IMR-90 (cell line): ENCODE measurements at regions not wholly inside any gene's neighbourhood (a gene's known extent, or its start where the extent isn't known, plus 50 kb on each side); places are given as distances from the start of the nearest gene placed in this dataset.

Source experiments
- ATAC-seq: fragments of 200-7000 bp; cut with Tn5 transposase; 2 replicates; pipeline ENCODE4 v1.9.1; 2020; ENCODE audit warnings: low read depth, mild to moderate bottlenecking, moderate library complexity
- BruUV-seq: library from RNA; stranded (reverse); fragments of 400-500 nt; replicated peaks from 2 replicates; lab custom pipeline; 2021; lab: Mats Ljungman, UMichigan
- CTCF ChIA-PET: fragments of 300-600 bp; formaldehyde crosslinking; extraction: SDS; loops from one replicate; lab custom pipeline; 2021; ENCODE audit warnings: antibody characterized with exemption; lab: Yijun Ruan, JAX
- POLR2A ChIA-PET: fragments of 300-600 bp; sonication (Branson Sonifier 250); formaldehyde crosslinking; loops from one replicate; lab custom pipeline; 2022; ENCODE audit warnings: antibody characterized with exemption; ENCODE audit not compliant: unreplicated experiment; lab: Charles Lee
- DNase-seq: peaks from one replicate; pipeline ENCODE4 v3.0.0; 2013
- H2AFZ ChIP-seq: replicated peaks from 2 replicates; pipeline ENCODE3; 2013; ENCODE audit warnings: low read length, mild to moderate bottlenecking; ENCODE audit not compliant: poor library complexity
- H2AK5ac ChIP-seq: 2 replicates; pipeline ENCODE4 v1.6.1; 2013; ENCODE audit warnings: low read depth, low read length, inconsistent platforms
- H2AK9ac ChIP-seq: replicated peaks from 2 replicates; pipeline ENCODE3; 2013; ENCODE audit warnings: mild to moderate bottlenecking, low read depth, low read length, moderate library complexity; ENCODE audit not compliant: poor library complexity
- H2BK120ac ChIP-seq: 2 replicates; pipeline ENCODE4 v1.6.1; 2013; ENCODE audit warnings: low read depth, low read length, inconsistent platforms
- H2BK15ac ChIP-seq: 3 replicates; pipeline ENCODE4 v1.6.1; 2013; ENCODE audit warnings: low read depth, low read length, inconsistent platforms
- H2BK20ac ChIP-seq: 2 replicates; pipeline ENCODE4 v1.6.1; 2013; ENCODE audit warnings: low read depth, mild to moderate bottlenecking, inconsistent platforms, low read length, moderate library complexity
- H2BK5ac ChIP-seq: 2 replicates; pipeline ENCODE4 v1.6.1; 2013; ENCODE audit warnings: mild to moderate bottlenecking, low read depth, low read length, inconsistent platforms; ENCODE audit not compliant: poor library complexity, severe bottlenecking
- H3K14ac ChIP-seq: replicated peaks from 2 replicates; pipeline ENCODE4 v1.6.1; 2013; ENCODE audit warnings: low read depth, low read length, inconsistent platforms
- H3K18ac ChIP-seq: 2 replicates; pipeline ENCODE4 v1.6.1; 2013; ENCODE audit warnings: low read depth, low read length, control low read depth
- H3K23ac ChIP-seq: 2 replicates; pipeline ENCODE4 v1.6.1; 2013; ENCODE audit warnings: low read depth, low read length, inconsistent platforms
- H3K27ac ChIP-seq: 2 replicates; pipeline ENCODE4 v1.5.1; 2013; ENCODE audit warnings: mild to moderate bottlenecking, control low read depth, low read length; ENCODE audit not compliant: insufficient read depth
- H3K27me3 ChIP-seq: 2 replicates; pipeline ENCODE4 v1.6.1; 2013; ENCODE audit warnings: low read length; ENCODE audit not compliant: control insufficient read depth, insufficient read depth
- H3K36me3 ChIP-seq: 2 replicates; pipeline ENCODE4 v1.6.1; 2013; ENCODE audit warnings: low read length, mixed read lengths; ENCODE audit not compliant: control insufficient read depth, insufficient read depth
- H3K4ac ChIP-seq: 2 replicates; pipeline ENCODE4 v1.6.1; 2013; ENCODE audit warnings: low read depth, low read length, inconsistent platforms
- H3K4me1 ChIP-seq: 2 replicates; pipeline ENCODE4 v1.6.1; 2013; ENCODE audit warnings: low read length, mixed read lengths; ENCODE audit not compliant: control insufficient read depth, insufficient read depth
- H3K4me2 ChIP-seq: 2 replicates; pipeline ENCODE4 v1.6.1; 2013; ENCODE audit warnings: low read depth, mild to moderate bottlenecking, control low read depth, low read length, moderate library complexity
- H3K4me3 ChIP-seq: 2 replicates; pipeline ENCODE4 v1.5.1; 2013; ENCODE audit warnings: low read depth, mild to moderate bottlenecking, control low read depth, low read length, moderate library complexity; ENCODE audit not compliant: insufficient read depth
- H3K56ac ChIP-seq: 2 replicates; pipeline ENCODE4 v1.6.1; 2013; ENCODE audit warnings: low read length, inconsistent platforms; ENCODE audit not compliant: insufficient read depth; ENCODE audit errors: extremely low read depth
- H3K79me1 ChIP-seq, 2 experiments: 2 replicates each; pipeline ENCODE4 v1.6.1; 2013; ENCODE audit warnings: low read length in 2 of 2, inconsistent platforms in 1 of 2, low read depth in 1 of 2
- H3K9ac ChIP-seq: 2 replicates; pipeline ENCODE4 v1.6.1; 2013; ENCODE audit warnings: low read depth, low read length, control low read depth
- H3K9me1 ChIP-seq: 2 replicates; pipeline ENCODE4 v1.6.1; 2013; ENCODE audit warnings: low read length, inconsistent platforms; ENCODE audit not compliant: insufficient read depth
- H3K9me3 ChIP-seq: 2 replicates; pipeline ENCODE4 v1.6.1; 2013; ENCODE audit warnings: low read length; ENCODE audit not compliant: control insufficient read depth, insufficient read depth
- H4K20me1 ChIP-seq: 2 replicates; pipeline ENCODE4 v1.6.1; 2013; ENCODE audit warnings: low read length, inconsistent platforms; ENCODE audit not compliant: insufficient read depth
- H4K5ac ChIP-seq: 2 replicates; pipeline ENCODE4 v1.6.1; 2013; ENCODE audit warnings: mild to moderate bottlenecking, low read depth, low read length, control low read depth
- H4K8ac ChIP-seq, 2 experiments: 2 replicates each; pipeline ENCODE4 v1.6.1; 2013; ENCODE audit warnings: low read depth in 2 of 2, low read length in 2 of 2, control low read depth in 1 of 2, inconsistent platforms in 1 of 2
- H4K91ac ChIP-seq: 2 replicates; pipeline ENCODE4 v1.6.1; 2013; ENCODE audit warnings: low read depth, low read length, inconsistent platforms; ENCODE audit not compliant: insufficient read depth
- BHLHE40 ChIP-seq: fragments of 150-350 bp; IDR thresholded peaks from 2 replicates; pipeline ENCODE4 v1.6.1; 2016; ENCODE audit warnings: mild to moderate bottlenecking, low read depth, low read length
- CEBPB ChIP-seq: IDR thresholded peaks from 2 replicates; pipeline ENCODE4 v1.6.1; 2012; ENCODE audit warnings: low read depth, low read length, improper control_type of control experiment
- CHD1 ChIP-seq: IDR thresholded peaks from 2 replicates; pipeline ENCODE4 v1.6.1; 2012; ENCODE audit warnings: low read depth, low read length, improper control_type of control experiment
- FOS ChIP-seq: fragments of 150-350 bp; IDR thresholded peaks from 2 replicates; pipeline ENCODE4 v1.6.1; 2016; ENCODE audit warnings: low read depth, low read length
- MAFK ChIP-seq: IDR thresholded peaks from 2 replicates; pipeline ENCODE4 v1.6.1; 2012; ENCODE audit warnings: low read depth, low read length, improper control_type of control experiment
- MAZ ChIP-seq: IDR thresholded peaks from 2 replicates; pipeline ENCODE4 v1.6.1; 2012; ENCODE audit warnings: low read depth, mild to moderate bottlenecking, low read length, improper control_type of control experiment, moderate library complexity, borderline replicate concordance
- MXI1 ChIP-seq: IDR thresholded peaks from 2 replicates; pipeline ENCODE4 v1.6.1; 2012; ENCODE audit warnings: low read depth, mild to moderate bottlenecking, low read length, moderate library complexity, borderline replicate concordance
- NFE2L2 ChIP-seq: fragments of 150-350 bp; IDR thresholded peaks from 2 replicates; pipeline ENCODE4 v1.6.1; 2016; ENCODE audit warnings: low read depth, mild to moderate bottlenecking, low read length
- POLR2A ChIP-seq: IDR thresholded peaks from 2 replicates; pipeline ENCODE4 v1.6.1; 2012; ENCODE audit warnings: mild to moderate bottlenecking, low read depth, low read length
- RCOR1 ChIP-seq: IDR thresholded peaks from 2 replicates; pipeline ENCODE4 v1.6.1; 2012; ENCODE audit warnings: mild to moderate bottlenecking, low read length, improper control_type of control experiment; ENCODE audit not compliant: insufficient replicate concordance
- SMC3 ChIP-seq: fragments of 150-350 bp; IDR thresholded peaks from 2 replicates; pipeline ENCODE4 v1.6.1; 2016; ENCODE audit warnings: low read depth, mild to moderate bottlenecking, antibody characterized with exemption, low read length, moderate library complexity
- USF2 ChIP-seq: fragments of 150-350 bp; IDR thresholded peaks from 2 replicates; pipeline ENCODE4 v1.6.1; 2017; ENCODE audit warnings: mild to moderate bottlenecking, antibody characterized with exemption, low read length, low read depth
- whole genome bisulfite sequencing, 2 experiments: methylation state at CpG; one replicate each; pipeline versions ENCODE4 v1.1.5 to v1.1.7; 2013; ENCODE audit warnings: missing lambda C conversion rate in 2 of 2; ENCODE audit not compliant: insufficient read length in 1 of 2; ENCODE audit errors: extremely low coverage in 2 of 2; 5-methylcytosine and 5-hydroxymethylcytosine counted together
- dilution Hi-C: fragments of 300-500 bp; cut with HindIII; formaldehyde crosslinking; loops from one replicate; pipeline ENCODE4 v1.14.3; 2018; ENCODE audit warnings: low sequenced_read_pairs; ENCODE audit not compliant: unreplicated experiment
- in situ Hi-C: fragments of 300-500 bp; cut with MboI; formaldehyde crosslinking; loops from 3 replicates; pipeline ENCODE4 v1.14.3; 2019; ENCODE audit warnings: low sequenced_read_pairs, inconsistent platforms, mixed read lengths
- intact Hi-C: fragments of 100-400 bp; cut with micrococcal nuclease; formaldehyde crosslinking; loops from 2 replicates; pipeline ENCODE4 v1.10.0; 2022
- TF ChIP-seq, protein P1 (sequence below): conservative IDR thresholded peaks from 2 replicates; pipeline ENCODE4 v1.5.1; 2012; ENCODE audit warnings: mild to moderate bottlenecking, low read depth, low read length, improper control_type of control experiment

GRCh38 chr5:166553778-166554177 is 1737.7 kb upstream of the WWC1 start:
- no peak overlapping the region for H3K4me3 ChIP-seq
- H3K4ac ChIP-seq, result no peak overlapping the region
- ATAC-seq, result no peak
- no peak overlapping the region for H4K8ac ChIP-seq
- no peak overlapping the region for H2AFZ ChIP-seq
- H4K20me1 ChIP-seq, result no peaks in the 10 kb centered on the region
- H2BK20ac ChIP-seq, result no peak overlapping the region
- no peak overlapping the region for H3K9ac ChIP-seq
- intact Hi-C loops, result no loop called here
- no peak overlapping the region for H2BK15ac ChIP-seq
- no peak overlapping the region for H3K23ac ChIP-seq
- ChIA-PET CTCF (no interaction called here), POLR2A (no interaction called here)
- no peak overlapping the region for H3K27ac ChIP-seq
- H2AK9ac ChIP-seq, result no peak overlapping the region
- H3K18ac ChIP-seq, result no peak overlapping the region
- DNase-seq, result no peak
- dilution Hi-C loops, result no loop called here
- no peaks in the 10 kb centered on the region for H3K27me3 ChIP-seq
- no peak overlapping the region for H3K14ac ChIP-seq
- H2AK5ac ChIP-seq, result no peak overlapping the region
- no TSS peak for BruUV-seq
- in situ Hi-C loops, result no loop called here
- TF ChIP-seq POLR2A (no peak), CEBPB (no peak), MXI1 (no peak), USF2 (no peak), MAZ (no peak), SMC3 (no peak), CHD1 (no peak), RCOR1 (no peak), MAFK (no peak), BHLHE40 (no peak), NFE2L2 (no peak), FOS (no peak)
- TF ChIP-seq, protein P1, sequence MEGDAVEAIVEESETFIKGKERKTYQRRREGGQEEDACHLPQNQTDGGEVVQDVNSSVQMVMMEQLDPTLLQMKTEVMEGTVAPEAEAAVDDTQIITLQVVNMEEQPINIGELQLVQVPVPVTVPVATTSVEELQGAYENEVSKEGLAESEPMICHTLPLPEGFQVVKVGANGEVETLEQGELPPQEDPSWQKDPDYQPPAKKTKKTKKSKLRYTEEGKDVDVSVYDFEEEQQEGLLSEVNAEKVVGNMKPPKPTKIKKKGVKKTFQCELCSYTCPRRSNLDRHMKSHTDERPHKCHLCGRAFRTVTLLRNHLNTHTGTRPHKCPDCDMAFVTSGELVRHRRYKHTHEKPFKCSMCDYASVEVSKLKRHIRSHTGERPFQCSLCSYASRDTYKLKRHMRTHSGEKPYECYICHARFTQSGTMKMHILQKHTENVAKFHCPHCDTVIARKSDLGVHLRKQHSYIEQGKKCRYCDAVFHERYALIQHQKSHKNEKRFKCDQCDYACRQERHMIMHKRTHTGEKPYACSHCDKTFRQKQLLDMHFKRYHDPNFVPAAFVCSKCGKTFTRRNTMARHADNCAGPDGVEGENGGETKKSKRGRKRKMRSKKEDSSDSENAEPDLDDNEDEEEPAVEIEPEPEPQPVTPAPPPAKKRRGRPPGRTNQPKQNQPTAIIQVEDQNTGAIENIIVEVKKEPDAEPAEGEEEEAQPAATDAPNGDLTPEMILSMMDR, result no peak
- no peaks in the 10 kb centered on the region for H3K79me1 ChIP-seq
- H3K4me1 ChIP-seq, result no peaks in the 10 kb centered on the region
- 0 out of 2 replicates have a peak, but pooled peaks cover 5% of the 10 kb centered on the region for H3K9me3 ChIP-seq
- H4K5ac ChIP-seq, result no peak overlapping the region
- H4K91ac ChIP-seq, result no peak overlapping the region
- no peak overlapping the region for H2BK5ac ChIP-seq
- WGBS, 2 experiments, result 17% methylated on average over 2 of the region's 7 CpGs; no CpG with 5 or more reads in 1 of the 2 experiments
- no peaks in the 10 kb centered on the region for H3K36me3 ChIP-seq
- no peaks in the 10 kb centered on the region for H3K9me1 ChIP-seq
- H3K4me2 ChIP-seq, result no peak overlapping the region
- no peak overlapping the region for H3K56ac ChIP-seq
- H2BK120ac ChIP-seq, result no peak overlapping the region
